Islet of Langerhans (tissue), 1 donor: ENCODE measurements at regions not wholly inside any gene's neighbourhood (a gene's known extent, or its start where the extent isn't known, plus 50 kb on each side); places are given as distances from the start of the nearest gene placed in this dataset.
"Not testable (repeated sequence)": the region's sequence is repeated elsewhere in the genome, so short reads cannot be mapped to it uniquely, and the experiment has no call there.

Source experiments
- FAIRE-seq: peaks from one replicate; lab custom pipeline; 2011; peaks lifted over from hg19 to GRCh38; lab: Jason Lieb, UNC

DNA sequence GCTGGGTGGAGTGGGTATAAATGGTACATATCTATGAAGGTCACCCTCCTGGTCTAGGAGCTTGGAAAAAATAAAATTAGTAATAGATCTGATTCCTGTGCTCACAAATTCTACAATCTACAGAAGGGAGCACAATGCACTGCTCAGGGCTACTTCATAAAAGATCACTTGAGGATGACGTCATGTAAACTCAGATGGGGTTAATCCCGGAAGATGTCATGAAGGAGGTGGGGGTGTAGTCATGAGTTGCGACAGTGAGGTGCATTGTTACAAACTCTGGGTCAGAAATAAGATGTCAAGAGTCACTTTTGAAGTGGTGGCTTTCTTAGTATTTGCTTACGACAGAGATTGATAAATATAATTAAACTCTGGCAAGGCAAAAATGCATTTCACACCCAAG is 68.2 kb downstream of the LHX9 start:
- no peak for FAIRE-seq

DNA sequence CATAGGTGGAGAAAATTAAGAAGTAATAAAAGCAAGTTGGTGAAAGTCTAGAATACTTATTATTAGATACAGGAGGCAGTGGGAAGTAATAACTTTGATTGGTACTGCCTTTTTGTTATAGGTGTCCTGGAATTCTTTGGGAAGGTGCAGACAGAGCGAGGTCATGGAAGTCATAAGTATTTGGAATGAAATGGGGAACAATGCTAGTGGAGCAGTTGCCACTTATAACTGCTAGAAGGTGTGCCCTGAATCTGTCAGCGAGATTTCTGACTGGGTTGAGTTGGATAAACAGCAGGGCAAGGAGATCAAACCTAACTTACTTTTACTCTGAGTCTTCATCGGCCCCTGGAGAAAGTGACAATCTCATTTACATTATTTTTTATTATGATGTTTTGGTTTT is 69.6 kb downstream of the LHX9 start:
- no peak for FAIRE-seq

DNA sequence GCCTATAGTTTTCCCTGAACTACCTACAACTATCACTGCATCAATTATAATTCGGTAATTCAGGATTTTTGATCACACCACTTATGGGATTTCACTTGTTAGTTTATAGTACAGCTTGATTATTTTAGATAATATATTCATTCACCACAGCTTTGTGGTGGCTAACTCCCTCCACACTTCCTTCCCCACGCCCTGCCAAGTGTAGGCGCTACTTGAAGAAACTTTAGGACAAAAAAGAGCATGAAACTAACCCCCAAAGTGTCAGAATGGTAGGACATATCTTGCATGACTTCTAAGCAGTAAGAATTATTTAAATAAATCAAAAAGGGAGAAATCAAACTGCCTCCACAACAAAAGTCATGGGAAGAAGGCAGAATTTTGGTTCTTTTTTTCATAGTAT is 70.1 kb downstream of the LHX9 start:
- FAIRE-seq: no peak

DNA sequence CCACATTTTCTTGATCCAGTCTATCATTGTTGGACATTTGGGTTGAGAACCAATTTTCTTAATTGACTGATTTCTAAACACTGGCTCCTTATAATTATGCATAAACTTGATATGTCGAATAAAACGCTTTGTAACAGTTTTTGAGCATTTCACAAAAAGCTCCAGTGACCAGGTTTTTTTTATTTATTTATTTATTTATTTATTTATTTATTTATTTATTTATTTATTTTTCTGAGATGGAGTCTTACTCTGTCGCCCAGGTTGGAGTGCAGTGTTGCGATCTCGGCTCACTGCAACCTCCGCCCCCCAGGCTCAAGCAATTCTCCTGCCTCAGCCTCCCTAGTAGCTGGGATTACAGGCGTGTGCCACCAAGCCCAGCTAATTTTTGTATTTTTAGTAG is 71.4 kb downstream of the LHX9 start:
- not testable (repeated sequence) for FAIRE-seq

DNA sequence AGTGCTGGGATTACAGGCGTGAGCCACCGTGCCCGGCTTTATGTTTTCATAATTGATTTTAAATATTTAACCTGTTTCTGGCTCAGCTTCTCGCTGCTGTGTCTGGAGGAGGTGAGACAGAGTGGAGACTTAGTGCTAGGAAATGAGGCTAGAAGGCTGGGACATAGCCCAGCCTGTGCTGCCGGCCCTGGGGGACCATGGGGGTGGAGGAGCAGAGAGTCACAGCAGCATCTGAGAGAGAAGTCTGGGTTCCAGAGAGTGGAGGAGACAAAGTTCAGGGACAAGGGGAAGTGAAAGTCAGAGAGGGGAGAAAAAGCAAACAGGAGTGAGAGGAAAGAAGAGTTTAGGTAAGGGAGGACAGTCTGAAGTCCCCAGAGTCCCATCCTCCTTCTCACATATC is 71.9 kb downstream of the LHX9 start:
- FAIRE-seq: no peak

DNA sequence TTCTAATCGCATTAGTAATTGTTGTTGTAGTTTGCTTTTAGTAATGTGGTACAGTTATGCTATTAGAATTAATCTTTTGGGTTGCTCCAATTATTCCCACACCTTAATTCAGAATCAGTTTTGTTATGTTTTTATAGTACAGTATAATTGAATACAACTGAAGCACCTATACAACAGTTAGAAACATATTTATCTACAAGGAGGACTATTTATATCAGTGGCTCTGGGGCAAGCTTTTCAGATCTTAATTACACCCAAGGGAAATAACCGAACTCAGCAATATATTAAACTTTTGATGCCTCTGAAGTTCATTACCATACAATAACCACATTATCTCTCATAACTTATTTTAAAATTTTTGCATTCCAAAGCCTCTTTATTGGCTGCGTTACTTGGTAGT is 74.4 kb downstream of the LHX9 start:
- FAIRE-seq: no peak

DNA sequence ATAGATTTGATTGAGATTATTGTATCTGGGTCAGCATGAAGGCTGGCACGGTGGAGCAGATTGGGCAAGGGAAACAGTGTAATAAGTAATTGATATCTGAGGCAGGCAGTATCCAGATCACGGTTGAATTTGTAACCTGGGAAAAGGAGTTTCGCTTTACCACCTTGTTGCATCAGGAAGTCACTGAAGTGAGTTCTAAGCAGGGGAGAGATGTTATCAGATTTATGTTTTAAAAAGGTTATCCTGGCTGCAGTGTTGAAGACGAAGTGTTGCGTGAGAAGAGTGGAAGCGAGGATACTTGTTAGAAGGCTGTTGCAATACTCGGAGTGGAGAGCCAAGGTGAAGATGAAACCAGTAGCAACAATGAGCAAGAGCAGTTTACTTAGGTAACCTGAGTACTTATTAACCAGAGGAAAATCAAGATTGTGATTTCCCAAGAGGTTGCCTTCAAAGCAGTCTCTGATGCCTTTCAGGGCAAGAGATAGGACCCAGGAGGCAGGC is 77.8 kb downstream of the LHX9 start:
- FAIRE-seq: peak; percentile 49

DNA sequence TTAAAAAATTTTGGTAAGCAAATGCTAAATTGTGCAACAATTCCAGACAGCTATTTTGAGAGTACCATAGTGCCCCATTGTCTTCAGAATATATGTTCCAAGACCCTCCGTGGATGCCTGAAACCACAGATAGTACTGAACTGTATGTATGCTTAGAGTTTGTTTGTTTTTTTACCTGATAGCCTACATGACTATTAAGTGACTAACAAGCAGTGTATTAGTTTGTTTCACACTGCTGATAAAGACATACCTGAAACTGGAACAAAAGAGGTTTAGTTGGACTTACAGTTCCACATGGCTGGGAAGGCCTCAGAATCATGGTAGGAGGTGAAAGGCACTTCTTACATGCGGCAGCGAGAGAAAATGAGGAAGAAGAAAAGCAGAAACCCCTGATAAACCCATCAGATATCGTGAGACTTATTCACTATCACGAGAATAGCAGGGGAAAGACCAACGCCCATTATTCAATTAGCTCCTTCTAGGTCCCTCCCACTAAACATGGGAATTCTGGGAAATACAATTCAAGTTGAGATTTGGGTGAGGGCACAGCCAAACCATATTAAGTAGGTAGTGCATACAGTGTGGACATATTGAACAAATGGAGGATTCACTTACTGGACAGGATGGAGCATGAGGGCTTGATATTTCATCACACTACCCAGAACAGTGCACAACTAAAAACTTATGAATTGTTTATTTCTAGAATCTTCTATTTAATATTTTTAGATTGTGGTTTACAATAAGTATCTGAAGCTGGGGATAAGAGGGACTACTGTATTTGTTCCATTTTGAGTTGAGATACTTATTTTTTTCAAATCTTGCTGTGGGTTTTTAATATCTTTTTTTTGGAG is 78.5 kb downstream of the LHX9 start:
- no peak for FAIRE-seq

DNA sequence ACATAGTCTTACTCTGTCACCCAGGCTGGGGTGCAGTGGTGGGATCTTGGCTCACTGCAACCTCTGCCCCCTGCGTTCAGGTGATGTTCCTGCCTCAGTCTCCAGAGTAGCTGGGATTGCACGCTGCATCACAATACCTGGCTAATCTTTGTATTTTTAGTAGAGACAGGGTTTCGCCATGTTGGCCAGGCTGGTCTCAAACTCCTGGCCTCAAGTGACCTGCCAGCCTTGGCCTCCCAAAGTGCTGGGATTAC is 79.0 kb downstream of the LHX9 start:
- not testable (repeated sequence) for FAIRE-seq

DNA sequence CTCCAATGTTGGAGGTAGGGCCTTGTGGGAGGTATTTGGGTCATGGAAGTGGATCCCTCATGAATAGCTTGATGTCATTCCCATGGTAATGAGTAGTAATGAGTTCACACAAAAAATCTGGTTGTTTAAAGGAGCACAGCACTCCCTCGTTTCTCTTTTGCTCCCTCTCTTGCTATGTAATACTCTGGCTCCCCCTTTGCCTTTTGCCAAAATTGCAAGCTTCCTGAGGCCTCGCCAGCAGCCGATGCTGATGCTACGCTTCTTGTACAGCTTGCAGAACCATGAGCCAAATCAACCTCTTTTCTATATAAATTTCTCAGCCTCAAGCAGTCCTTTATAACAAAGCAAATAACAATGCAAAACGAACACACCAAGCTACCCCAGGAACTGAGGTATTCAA is 80.9 kb downstream of the LHX9 start:
- no peak for FAIRE-seq

DNA sequence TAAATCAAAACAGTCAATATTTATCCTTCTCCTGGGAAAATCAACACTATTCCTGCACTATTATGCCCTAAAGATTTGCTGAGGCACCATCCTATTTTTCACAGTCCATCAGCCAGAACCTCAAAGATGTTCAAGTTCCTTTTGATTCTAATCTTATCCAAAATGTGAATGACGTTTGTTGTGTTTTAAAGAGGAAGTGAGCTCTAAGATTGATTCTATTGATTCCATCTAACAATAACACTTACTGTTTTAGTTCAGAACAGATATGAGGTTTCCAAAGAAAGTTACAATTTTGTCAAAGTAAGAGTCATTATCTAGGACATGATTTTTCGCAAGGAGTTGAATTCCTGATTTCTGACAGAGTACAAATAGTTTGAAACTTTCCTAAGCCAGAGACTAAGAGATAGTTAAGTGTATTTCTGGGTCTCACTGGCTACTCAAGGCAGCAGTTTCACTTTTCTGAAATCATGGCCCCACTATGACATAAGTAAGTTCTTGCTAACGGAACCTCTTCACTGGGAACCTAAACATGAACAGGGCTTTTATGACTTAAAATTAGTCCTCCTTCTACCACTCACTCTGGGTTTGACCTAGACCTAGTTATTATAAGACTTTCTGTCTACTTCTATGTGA is 84.7 kb downstream of the LHX9 start:
- FAIRE-seq: no peak

DNA sequence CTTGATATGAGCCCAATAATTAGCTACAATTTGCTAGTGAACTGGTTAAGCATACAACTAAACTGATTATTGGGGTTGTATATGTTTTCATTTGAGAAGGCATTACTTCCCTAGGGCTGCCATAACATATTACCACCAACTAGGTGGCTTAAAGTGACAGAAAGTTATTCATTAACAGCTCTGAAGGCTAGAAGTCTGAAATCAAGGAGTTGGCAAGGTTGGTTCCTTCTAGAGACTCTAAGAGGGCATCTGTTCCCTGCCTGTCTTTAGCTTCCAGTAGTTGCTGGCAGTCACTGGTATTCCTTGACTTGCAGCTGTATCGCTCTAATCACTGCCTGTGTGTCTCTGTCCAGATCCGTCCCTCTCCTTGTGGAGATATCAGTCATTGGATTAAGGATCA is 86.3 kb downstream of the LHX9 start:
- FAIRE-seq: no peak

DNA sequence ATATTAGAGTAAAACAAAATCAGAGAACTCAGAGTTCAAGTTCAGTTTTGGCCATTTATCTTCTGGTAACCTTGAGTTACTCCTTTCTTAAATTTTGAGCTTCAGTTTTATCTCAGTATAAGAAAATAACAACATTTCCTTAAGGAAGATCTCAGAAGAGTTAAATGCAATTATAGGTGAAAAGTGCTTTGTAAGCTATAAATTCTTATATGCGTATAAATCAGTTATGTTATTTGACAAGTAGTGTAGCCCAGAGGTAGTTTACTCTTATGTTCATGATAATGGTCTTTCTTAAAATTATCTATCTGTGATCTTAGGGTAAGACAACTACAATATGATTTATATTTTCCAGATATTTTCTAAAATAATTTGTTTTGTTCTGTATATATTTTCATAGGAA is 89.8 kb downstream of the LHX9 start:
- no peak for FAIRE-seq

DNA sequence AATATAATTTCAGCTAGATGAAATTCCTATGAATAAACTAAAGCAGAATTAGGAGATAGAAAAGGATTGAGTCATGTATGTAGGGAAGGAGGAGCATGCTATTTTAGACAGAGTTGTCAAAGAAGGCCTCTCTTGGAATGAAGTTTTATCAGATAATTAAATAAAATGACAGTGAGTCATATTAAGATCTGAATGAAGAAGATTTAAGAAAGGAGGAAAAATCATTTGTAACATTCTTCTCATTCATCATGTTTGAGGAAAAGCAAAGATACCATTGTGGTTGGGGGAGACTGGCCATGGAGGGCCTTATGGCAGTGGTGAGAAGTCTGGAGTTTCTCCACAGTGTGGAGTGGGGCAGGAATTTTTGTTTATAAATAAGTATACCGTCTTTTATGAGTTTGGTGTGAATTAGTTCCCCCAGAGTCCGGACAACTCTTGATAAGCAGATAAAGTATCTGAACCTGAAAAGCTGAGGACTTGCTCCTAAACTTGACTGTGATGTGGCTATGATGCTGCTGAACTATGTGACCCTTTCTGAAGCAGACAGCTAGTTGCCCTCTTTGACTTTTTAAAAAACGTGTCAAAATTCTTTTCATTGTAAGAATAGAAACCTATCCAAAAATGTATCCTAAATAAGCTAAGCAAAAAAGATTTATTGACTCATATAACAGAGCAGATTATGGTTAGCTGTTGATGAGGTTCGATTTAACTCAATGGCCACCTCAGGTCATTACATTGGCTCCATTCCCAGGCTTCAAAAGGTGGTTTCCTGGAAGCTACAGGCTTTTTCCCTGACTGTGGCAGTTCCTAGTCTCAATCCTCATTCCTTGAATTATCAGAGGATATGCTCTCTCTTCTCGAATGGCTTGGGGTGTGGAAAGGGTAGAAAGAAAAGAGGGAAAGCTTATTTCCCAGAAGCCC is 90.8 kb downstream of the LHX9 start:
- FAIRE-seq: no peak

DNA sequence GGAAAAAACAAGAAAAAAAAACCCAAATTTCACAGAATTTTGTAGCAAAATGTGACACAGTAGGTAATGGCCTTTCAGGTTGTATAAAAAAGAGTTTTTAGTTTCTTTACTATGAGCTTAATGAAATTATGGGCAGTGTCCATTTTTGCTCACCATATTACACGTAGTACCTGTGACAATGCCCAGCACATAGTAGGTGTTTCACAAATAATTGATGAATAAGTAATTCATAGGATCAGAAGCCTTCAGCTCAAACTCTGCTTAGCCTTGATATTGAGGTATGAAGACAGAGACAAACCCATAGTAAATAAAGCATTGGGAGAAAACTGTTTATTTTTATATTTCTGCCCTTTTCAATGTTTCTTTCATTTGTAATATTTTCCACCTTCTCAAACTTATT is 97.2 kb downstream of the LHX9 start:
- no peak for FAIRE-seq

DNA sequence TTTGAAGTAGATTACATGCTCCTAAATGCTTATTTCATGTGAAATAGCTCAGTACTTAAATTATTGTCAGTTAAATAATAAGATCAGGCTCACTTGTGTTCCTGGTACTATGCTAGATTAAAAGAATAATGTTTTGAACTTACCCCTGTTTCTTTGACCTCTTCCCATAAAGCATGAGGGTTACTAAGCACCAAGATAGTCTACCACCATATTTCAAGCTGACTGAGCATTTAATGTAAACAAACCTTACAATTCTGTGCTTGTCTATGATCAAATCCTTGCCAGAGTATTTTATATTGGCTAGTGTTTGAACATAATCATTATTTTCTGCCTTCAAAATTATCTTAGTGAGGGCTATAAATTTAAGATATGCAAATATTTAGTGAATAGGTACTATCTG is 98.1 kb downstream of the LHX9 start:
- no peak for FAIRE-seq

DNA sequence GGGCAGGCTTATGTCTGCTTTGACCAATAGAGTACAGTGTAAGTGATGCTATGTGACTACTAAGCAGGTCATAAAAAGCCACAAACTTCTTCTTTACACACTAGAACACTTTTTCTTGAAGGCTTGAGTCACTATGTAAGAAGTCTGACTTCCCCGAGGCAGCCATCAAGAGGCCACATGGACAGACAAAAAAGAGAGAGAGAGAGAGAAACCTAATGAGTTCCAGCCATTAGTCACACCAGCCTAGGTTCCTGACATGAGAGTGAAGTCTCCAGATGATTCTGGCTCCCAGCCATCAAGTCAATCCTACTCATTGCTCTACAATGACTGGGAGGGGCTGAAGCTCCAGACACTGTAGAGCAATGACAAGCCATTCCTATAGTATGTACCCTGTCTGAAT is 101.4 kb downstream of the LHX9 start:
- FAIRE-seq: no peak

DNA sequence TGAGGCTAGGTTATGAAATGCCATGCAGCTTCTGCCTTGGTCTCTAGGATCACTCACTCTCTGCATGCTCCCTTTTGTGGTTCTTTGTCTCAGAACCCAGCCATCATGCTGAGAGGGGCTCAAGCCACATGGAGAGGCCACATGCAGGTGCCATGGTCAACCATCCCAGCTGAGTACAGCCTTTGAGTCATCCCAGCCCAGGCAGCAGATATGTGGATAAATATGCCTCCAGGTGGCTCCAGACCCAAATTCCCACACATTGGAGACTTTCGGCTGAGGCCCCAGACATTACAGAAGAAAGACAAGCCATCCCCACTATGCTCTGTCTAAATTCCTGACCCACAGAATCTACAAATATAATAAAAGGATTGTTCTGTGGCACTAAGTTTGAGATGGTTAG is 102.0 kb downstream of the LHX9 start:
- FAIRE-seq: no peak

DNA sequence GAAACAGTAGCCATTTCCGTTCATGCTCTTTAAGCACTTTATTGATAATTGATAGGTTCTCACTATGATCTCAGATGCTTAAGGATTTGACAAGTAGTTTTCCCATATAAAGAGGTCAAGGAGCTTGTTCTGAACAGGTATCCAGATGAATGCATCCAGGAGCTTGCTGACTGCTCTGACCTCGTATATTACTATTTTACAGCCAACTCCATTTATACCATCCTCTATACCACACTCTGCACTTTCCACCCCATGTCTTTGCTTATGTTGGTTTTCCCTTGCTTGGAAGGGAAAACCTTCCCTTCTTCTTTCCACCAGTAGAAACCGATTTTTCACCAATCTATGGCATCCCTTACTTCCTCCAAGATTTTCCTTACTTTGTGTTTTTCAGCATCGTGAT is 107.2 kb downstream of the LHX9 start:
- FAIRE-seq: no peak

DNA sequence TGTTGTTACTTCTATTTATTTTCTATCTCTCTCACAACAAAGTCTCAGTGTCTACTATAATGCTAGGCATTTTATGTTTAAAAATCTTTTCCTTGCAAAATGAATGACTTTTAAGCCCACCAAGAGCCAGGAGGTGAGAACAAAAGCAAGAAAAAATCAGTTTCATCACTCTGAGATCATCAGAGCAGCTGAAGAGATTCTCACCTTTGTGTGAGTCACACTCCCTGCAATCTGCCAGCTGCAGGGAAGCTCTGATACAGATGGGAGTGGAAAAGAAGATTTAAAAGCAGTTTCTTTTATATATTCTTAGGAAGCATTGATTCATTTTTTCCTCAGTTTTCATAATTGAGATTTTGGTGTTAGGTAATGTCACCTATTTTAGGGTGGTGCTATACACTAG is 107.6 kb downstream of the LHX9 start:
- FAIRE-seq: no peak

DNA sequence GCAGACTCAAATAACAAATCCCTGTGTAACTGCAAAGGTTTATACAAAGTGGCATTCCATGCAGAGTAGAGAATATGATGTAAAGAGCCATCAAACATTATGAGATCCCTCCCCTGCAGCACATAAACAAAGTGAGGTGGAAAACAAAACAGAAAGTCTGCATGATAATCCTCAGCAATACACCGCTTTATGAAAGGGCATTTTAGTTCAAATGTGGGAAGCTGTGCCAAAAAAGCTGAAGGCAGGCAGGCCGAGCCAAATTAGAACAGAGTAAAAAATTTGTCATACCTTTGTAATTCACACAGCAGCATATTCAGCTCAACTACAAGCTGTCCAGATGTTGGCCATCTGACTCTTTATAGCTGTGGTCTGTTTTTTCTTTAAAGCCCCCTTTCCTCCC is 113.5 kb downstream of the LHX9 start:
- no peak for FAIRE-seq

DNA sequence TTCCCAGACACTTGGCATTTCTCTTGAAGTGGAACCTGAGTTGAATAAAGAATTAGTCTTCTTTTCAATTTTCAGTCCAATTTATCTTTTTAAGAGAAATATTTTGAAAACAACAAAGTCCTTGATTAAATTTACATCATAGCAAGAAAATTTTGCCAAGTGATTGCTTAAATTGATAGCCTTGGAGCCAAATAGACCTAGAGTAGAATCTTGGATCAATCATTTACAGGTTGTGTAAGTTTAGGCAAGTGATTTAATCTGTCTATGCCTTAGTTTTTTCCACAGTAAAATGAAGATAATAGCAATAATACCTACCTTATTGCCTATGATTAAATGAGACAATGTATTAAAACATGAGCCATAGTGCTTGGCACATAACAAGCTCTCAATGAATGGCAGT is 113.9 kb downstream of the LHX9 start:
- no peak for FAIRE-seq

DNA sequence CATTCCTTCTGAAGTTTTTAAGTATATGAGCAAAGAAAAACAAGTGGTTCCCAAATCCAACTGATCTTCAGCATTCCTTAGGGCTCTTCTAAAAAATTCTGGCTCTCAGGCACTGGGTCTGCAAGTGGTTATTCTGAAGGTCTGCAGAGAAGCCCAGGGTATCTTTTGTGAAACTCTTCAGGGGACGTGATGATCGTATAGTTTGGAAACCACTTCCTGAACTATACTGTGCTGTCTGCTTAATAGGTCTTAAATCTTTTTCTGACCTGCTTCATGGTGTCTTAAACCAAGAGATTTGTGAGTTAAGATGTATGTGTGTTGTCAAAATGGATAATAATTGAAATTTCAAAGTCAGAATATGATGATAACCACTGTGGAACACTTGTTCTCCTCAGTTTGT is 115.5 kb downstream of the LHX9 start:
- no peak for FAIRE-seq
